Body of pancreas (tissue), 4 donors: ENCODE measurements at regions not wholly inside any gene's neighbourhood (a gene's known extent, or its start where the extent isn't known, plus 50 kb on each side); places are given as distances from the start of the nearest gene placed in this dataset.

Experiments
- POLR2A ChIP-seq, 3 donors: fragments of 450-650 bp; IDR thresholded peaks; one replicate each; pipeline ENCODE4 v1.6.1; 2016; ENCODE audit warnings: antibody characterized with exemption in 3 of 3, mild to moderate bottlenecking in 2 of 3
- TF ChIP-seq, protein P1 (sequence below), 7 experiments: fragments of 450-650 bp in 4 of 7; fragments of 200-600 bp in 3 of 7; sonication (generic) in 3 of 7; IDR thresholded peaks; one replicate each; pipeline ENCODE4 v1.5.1; 2016 to 2019; ENCODE audit warnings: antibody characterized with exemption in 7 of 7

DNA sequence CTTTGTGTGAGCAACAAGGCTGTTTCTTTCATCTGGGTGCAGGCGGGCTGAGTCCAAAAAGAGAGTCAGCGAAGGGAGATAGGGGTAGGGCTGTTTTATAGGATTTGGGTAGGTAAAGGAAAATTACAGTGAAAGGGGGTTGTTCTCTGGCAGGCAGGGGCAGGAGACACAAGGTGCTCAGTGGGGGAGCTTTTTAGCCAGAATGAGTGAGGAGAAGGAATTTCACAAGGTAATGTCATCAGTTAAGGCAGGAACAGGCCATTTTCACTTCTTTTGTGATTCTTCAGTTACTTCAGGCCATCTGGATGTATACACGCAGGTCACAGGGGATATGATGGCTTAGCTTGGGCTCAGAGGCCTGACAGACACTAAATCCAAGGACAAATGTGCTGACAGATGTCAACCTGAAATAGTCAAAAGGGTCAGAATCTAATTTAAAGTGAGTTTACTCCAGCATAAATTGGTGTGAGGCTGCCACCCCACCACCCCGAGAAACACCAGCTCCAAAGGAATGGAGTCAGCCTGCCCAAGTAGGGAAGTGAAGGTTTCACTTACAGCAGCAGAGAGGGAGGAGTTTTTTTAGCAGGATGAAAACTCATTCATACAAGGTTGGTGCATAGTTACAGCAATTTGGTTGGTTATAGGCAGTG lies 560.0 kb upstream of the CDH4 start:
- TF ChIP-seq, protein P1, sequence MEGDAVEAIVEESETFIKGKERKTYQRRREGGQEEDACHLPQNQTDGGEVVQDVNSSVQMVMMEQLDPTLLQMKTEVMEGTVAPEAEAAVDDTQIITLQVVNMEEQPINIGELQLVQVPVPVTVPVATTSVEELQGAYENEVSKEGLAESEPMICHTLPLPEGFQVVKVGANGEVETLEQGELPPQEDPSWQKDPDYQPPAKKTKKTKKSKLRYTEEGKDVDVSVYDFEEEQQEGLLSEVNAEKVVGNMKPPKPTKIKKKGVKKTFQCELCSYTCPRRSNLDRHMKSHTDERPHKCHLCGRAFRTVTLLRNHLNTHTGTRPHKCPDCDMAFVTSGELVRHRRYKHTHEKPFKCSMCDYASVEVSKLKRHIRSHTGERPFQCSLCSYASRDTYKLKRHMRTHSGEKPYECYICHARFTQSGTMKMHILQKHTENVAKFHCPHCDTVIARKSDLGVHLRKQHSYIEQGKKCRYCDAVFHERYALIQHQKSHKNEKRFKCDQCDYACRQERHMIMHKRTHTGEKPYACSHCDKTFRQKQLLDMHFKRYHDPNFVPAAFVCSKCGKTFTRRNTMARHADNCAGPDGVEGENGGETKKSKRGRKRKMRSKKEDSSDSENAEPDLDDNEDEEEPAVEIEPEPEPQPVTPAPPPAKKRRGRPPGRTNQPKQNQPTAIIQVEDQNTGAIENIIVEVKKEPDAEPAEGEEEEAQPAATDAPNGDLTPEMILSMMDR (IDR thresholded peaks at IDR 0.05): no peak
- no peak for TF ChIP-seq POLR2A (IDR thresholded peaks at IDR 0.05)
